Small intestine (tissue), 7 donors: ENCODE measurements at regions not wholly inside any gene's neighbourhood (a gene's known extent, or its start where the extent isn't known, plus 50 kb on each side); places are given as distances from the start of the nearest gene placed in this dataset.

Experiments used
- DNase-seq, 2 donors: peaks; one replicate each; pipeline versions ENCODE4 v3.0.0 to v3.0.0-alpha.2; 2013
- FAIRE-seq: peaks from 2 replicates; lab custom pipeline; 2012; peaks lifted over from hg19 to GRCh38; lab: Jason Lieb, UNC
- H3K27ac ChIP-seq, 3 donors: one replicate each; pipeline ENCODE4 v1.5.1; 2013; ENCODE audit warnings: low read length in 2 of 3, mild to moderate bottlenecking in 2 of 3, control low read depth in 1 of 3, inconsistent platforms in 1 of 3, low read depth in 1 of 3, moderate library complexity in 1 of 3
- H3K27me3 ChIP-seq, 3 donors: one replicate each; pipeline ENCODE4 v1.6.1; 2013; ENCODE audit warnings: low read length in 3 of 3, inconsistent platforms in 1 of 3; ENCODE audit not compliant: control insufficient read depth in 3 of 3, insufficient read depth in 3 of 3
- H3K36me3 ChIP-seq, 3 donors: one replicate each; pipeline ENCODE4 v1.6.1; 2013; ENCODE audit warnings: low read length in 3 of 3, inconsistent platforms in 1 of 3, low read depth in 1 of 3, mild to moderate bottlenecking in 1 of 3, moderate library complexity in 1 of 3; ENCODE audit not compliant: control insufficient read depth in 3 of 3, insufficient read depth in 2 of 3
- H3K4me1 ChIP-seq, 3 donors: one replicate each; pipeline ENCODE4 v1.6.1; 2013; ENCODE audit warnings: low read length in 2 of 3, inconsistent platforms in 1 of 3, low read depth in 1 of 3, mild to moderate bottlenecking in 1 of 3, moderate library complexity in 1 of 3; ENCODE audit not compliant: control insufficient read depth in 3 of 3, insufficient read depth in 2 of 3
- H3K4me3 ChIP-seq, 3 donors: one replicate each; pipeline ENCODE4 v1.5.1; 2013; ENCODE audit warnings: low read length in 3 of 3, control low read depth in 1 of 3, inconsistent platforms in 1 of 3, low read depth in 1 of 3, mild to moderate bottlenecking in 1 of 3, moderate library complexity in 1 of 3
- H3K9me3 ChIP-seq, 2 donors: one replicate each; pipeline ENCODE4 v1.6.1; 2013; ENCODE audit warnings: low read depth in 1 of 2, low read length in 1 of 2; ENCODE audit not compliant: control insufficient read depth in 2 of 2, insufficient read depth in 1 of 2
- WGBS, 3 donors: extraction: QIAGEN DNeasy Blood & Tissue Kit; methylation state at CpG; one replicate each; pipeline ENCODE4 v1.1.7; 2013; 5-methylcytosine and 5-hydroxymethylcytosine counted together
- donor health status: healthy with polysubstance abuse.
- donor health status: control.
- donor health status: control.
- donor health status: Bipolar disorder and iron deficiency.
- donor health status: healthy.

GRCh38 chr22:47570851-47571250 is 808.4 kb downstream of the TBC1D22A start:
- no peaks in the 10 kb centered on the region for H3K9me3 ChIP-seq
- no peaks in the 10 kb centered on the region for H3K36me3 ChIP-seq
- no peak overlapping the region for H3K27ac ChIP-seq
- WGBS, 3 donors: 82 to 88% (median 83%) methylated on average over 5 of the region's 5 CpGs
- no peak for DNase-seq
- no peak for FAIRE-seq
- H3K4me3 ChIP-seq: no peak overlapping the region
- no peaks in the 10 kb centered on the region for H3K4me1 ChIP-seq
- H3K27me3 ChIP-seq: no peaks in the 10 kb centered on the region

DNA sequence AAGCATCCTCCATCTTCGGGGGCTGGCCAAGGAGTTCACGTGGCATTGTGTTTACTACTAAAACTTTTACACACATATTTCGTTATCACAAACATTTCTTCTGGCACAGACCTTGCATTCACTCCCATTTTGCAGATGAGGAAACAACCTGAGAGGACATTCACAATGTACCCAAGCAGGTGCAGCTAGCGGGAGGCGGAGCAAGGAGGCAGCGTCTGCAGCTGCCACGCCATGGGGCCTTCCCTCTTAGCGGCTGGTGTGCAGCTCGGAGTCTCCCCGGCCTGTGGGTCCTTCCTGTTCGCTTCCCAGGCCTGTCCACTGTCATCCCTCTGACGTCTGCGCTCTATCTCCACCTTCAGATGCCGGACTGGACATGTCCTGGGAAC is 807.8 kb downstream of the TBC1D22A start:
- Histone ChIP-seq H3K36me3 (no peaks in the 10 kb centered on the region), H3K4me1 (no peaks in the 10 kb centered on the region), H3K4me3 (no peak overlapping the region), H3K27ac (no peak overlapping the region), H3K27me3 (no peaks in the 10 kb centered on the region), H3K9me3 (no peaks in the 10 kb centered on the region)
- DNase-seq: no peak
- 72 to 84% (median 75%) methylated on average over 14 of the region's 14 CpGs for WGBS, 3 donors
- FAIRE-seq: no peak

DNA sequence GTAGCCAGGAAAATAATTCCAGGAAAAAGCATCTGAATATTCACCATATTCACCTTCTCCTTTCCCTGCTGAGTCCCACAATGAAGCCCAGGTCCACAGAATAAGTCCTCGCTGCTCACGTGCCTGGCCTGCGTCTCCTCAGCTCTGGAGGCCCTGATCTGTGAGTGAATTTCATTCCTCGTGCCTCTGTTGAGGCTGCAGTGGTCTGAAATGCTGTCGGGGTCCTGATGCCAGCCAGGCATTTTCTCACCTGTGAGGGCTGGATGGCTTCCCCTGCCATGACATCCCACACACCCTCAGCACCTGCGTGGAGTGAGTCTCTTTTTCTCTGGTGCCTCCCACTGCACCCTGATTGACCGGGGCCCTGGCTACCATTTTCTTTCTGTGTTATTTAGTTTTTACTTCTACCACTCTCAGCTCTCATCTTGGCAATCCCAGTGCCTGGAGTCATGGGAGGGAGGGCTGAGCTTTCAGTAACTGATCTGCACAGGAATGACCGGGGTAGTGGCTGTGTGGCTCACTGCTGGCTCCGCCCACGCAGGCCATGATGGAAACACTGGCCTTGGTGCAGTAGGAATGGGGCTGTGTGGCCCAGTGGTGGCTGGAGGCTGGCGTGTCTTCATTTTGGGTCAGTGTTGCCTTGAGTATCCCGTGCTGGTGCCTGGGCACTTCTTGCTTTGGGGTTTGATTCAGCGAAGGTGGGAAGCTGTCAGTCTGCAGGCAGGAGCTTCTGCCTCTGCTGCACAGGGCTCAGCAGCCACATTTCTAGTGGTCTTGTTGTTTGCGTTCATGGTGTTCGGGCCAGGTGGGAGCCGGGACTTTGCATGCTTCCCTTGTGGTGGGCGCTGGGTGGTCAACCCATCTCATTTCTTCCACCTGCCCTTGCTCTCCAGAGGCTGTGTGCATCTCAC is 807.2 kb downstream of the TBC1D22A start:
- WGBS, 3 donors: 74 to 84% (median 80%) methylated on average over 17 of the region's 17 CpGs
- no peak for FAIRE-seq

GRCh38 chr22:47568700-47569099 is 806.2 kb downstream of the TBC1D22A start:
- 69 to 84% (median 82%) methylated on average over 8 of the region's 8 CpGs for WGBS, 3 donors
- no peaks in the 10 kb centered on the region for H3K36me3 ChIP-seq
- H3K9me3 ChIP-seq: no peaks in the 10 kb centered on the region
- no peaks in the 10 kb centered on the region for H3K4me1 ChIP-seq
- no peak overlapping the region for H3K4me3 ChIP-seq
- no peak overlapping the region for H3K27ac ChIP-seq
- H3K27me3 ChIP-seq: no peaks in the 10 kb centered on the region
- FAIRE-seq: no peak
- DNase-seq: no peak

More for the DNA sequence above, 807.2 kb downstream of the TBC1D22A start:
- Histone ChIP-seq H3K27ac (no peak overlapping the region), H3K9me3 (no peaks in the 10 kb centered on the region), H3K36me3 (no peaks in the 10 kb centered on the region), H3K4me3 (no peak overlapping the region), H3K4me1 (no peaks in the 10 kb centered on the region), H3K27me3 (no peaks in the 10 kb centered on the region)
- DNase-seq: no peak

DNA sequence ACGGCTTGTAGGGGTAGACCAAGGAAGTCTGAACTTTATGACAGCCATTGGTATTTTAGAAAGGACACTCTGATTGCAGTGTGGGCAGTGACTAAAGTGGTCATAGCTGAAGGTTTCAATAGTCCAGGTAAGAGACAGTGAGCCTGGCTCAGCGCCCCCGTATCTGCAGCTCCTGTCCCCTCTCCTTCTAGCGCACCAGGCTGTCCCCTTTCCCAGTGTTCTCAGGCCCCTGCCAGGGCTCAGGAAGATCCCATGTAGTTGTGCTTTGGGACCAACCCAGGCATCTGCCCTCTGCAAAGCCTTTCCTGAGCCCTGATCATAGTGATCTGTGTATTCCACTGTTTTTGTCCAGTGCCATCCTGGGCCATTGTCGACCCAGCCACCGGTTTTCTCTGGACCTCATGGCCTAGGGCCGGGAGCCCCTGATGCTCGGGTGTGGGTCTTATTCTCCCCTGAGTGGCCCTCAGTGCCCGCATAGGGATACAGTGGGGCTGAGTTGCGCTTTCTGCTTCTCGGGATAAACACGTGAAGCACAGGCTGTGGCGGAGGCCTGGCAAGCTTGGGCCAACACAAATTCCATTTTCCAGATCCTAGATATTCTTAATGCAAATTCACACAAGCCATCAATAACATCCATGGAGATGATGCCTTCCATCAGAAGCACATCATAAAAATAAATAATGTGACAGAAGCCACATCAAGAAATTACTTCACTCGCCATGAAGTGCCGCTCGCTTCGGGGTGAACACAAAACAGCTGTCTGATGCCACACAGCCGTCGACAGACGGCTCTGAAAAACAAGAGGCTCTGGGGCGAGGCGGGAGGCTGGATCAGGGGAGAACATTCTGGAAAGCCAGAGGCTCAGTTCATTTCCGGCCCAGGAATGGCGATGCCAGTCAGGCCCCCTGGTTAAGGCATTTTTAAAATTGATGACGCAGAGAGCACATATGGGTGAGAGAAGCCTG is 805.0 kb downstream of the TBC1D22A start:
- no peak overlapping the region for H3K27ac ChIP-seq
- DNase-seq (no peak), FAIRE-seq (no peak)
- H3K9me3 ChIP-seq: no peaks in the 10 kb centered on the region
- H3K4me1 ChIP-seq: no peaks in the 10 kb centered on the region
- H3K36me3 ChIP-seq: no peaks in the 10 kb centered on the region
- H3K4me3 ChIP-seq: no peak overlapping the region
- no peaks in the 10 kb centered on the region for H3K27me3 ChIP-seq
- WGBS, 3 donors: 89% methylated on average over 25 of the region's 25 CpGs

GRCh38 chr22:47566491-47566890 is 804.0 kb downstream of the TBC1D22A start:
- DNase-seq (no peak), FAIRE-seq (no peak)
- no peaks in the 10 kb centered on the region for H3K36me3 ChIP-seq
- no peaks in the 10 kb centered on the region for H3K9me3 ChIP-seq
- no peaks in the 10 kb centered on the region for H3K27me3 ChIP-seq
- no peaks in the 10 kb centered on the region for H3K4me1 ChIP-seq
- WGBS, 3 donors: 74 to 83% (median 76%) methylated on average over 12 of the region's 12 CpGs
- no peak overlapping the region for H3K4me3 ChIP-seq
- no peak overlapping the region for H3K27ac ChIP-seq

GRCh38 chr22:47565607-47566006 is 803.2 kb downstream of the TBC1D22A start:
- Histone ChIP-seq H3K4me1 (no peaks in the 10 kb centered on the region), H3K27me3 (no peaks in the 10 kb centered on the region), H3K27ac (no peak overlapping the region), H3K4me3 (no peak overlapping the region), H3K9me3 (no peaks in the 10 kb centered on the region), H3K36me3 (no peaks in the 10 kb centered on the region)
- FAIRE-seq (no peak), DNase-seq (peak in 1 of 2 donors; percentile 7)
- WGBS, 3 donors: 65 to 69% (median 66%) methylated on average over 4 of the region's 4 CpGs

- Histone ChIP-seq H3K4me3 (no peak overlapping the region), H3K36me3 (no peaks in the 10 kb centered on the region), H3K27me3 (no peaks in the 10 kb centered on the region), H3K4me1 (no peaks in the 10 kb centered on the region), H3K9me3 (no peaks in the 10 kb centered on the region), H3K27ac (no peak overlapping the region)
- WGBS, 3 donors: 51 to 75% (median 69%) methylated on average over 17 of the region's 17 CpGs
- no peak for FAIRE-seq
- no peak for DNase-seq
These were observed 802.4 kb downstream of the TBC1D22A start for GRCh38 chr22:47564651-47565434.
